ENCODE measurements at regions not wholly inside any gene's neighbourhood (a gene's known extent, or its start where the extent isn't known, plus 50 kb on each side); places are given as distances from the start of the nearest gene placed in this dataset.

- Mint-ChIP-seq H3K27me3 (peaks cover 23% of the 10 kb centered on the region), H3K9me3 (ENCODE audit: insufficient read depth) (peaks cover 5% of the 10 kb centered on the region), H3K4me3 (no peak overlapping the region), H3K27ac (no peak overlapping the region), H3K4me1 (no peaks in the 10 kb centered on the region)
- ChIA-PET CTCF (interaction anchor here (1.8 kb wide), 1 partner anchor 273 kb away, joined by 6 read pairs; no protein-coding TSS in a partner anchor), POLR2A (no interaction called here)
- Histone ChIP-seq H4K20me1 (ENCODE audit: control insufficient read depth, insufficient read depth, low read length, poor library complexity, severe bottlenecking) (no peaks in the 10 kb centered on the region), H3K9ac (ENCODE audit: low read length) (no peak overlapping the region), H3K27me3 (replicated peaks in 1 of 4; ENCODE audit: control extremely low read depth in 1 of 4, control insufficient read depth in 3 of 4, insufficient read depth in 4 of 4, low read length in 3 of 4) (peaks cover 0 to 3% (median 0%) of the 10 kb centered on the region in 4 experiments), H3K27ac (ENCODE audit: low read length in 2 of 2) (no peak overlapping the region), H3K79me2 (ENCODE audit: control insufficient read depth, insufficient read depth, low read length) (no peaks in the 10 kb centered on the region), H3K4me2 (replicated peaks; ENCODE audit: low read depth, low read length, poor library complexity, severe bottlenecking) (no peak overlapping the region), H3K9me3 (ENCODE audit: control extremely low read depth in 1 of 3, control insufficient read depth in 2 of 3, insufficient read depth in 1 of 3, low read length in 2 of 3) (peaks cover 0 to 4% (median 0%) of the 10 kb centered on the region in 3 donors), H3K4me3 (ENCODE audit: control extremely low read depth in 1 of 5, extremely low read depth in 1 of 5, insufficient read depth in 1 of 5, low read depth in 2 of 5, low read length in 4 of 5) (no peak overlapping the region), H3K4me1 (ENCODE audit: control insufficient read depth in 2 of 2, insufficient read depth in 2 of 2, low read length in 2 of 2) (no peaks in the 10 kb centered on the region), H3K36me3 (replicated peaks in 1 of 2; ENCODE audit: control extremely low read depth in 1 of 2, control insufficient read depth in 1 of 2, extremely low read depth in 1 of 2, insufficient read depth in 2 of 2, low read length in 1 of 2) (no peaks in the 10 kb centered on the region), H2AFZ (ENCODE audit: insufficient read depth, low read depth, low read length, poor library complexity, severe bottlenecking) (no peak overlapping the region)
- no peak for DNase-seq
- TF ChIP-seq CTCF (IDR thresholded peaks at IDR 0.05), result no peak
- no peak for TF ChIP-seq EZH2 (IDR thresholded peaks at IDR 0.05; ENCODE audit: borderline replicate concordance, insufficient read depth, low read depth, low read length, poor library complexity, severe bottlenecking)
- 83% methylated on average over 5 of the region's 5 CpGs for WGBS (ENCODE audit: insufficient coverage)
- ATAC-seq (ENCODE audit: low read depth), result no peak
- intact Hi-C loops (cut with micrococcal nuclease), result no loop called here
Observed at GRCh38 chr17:73703192-73703591, 58.9 kb upstream of the SDK2 start.

GRCh38 chr17:73703917-73704316 is 59.7 kb upstream of the SDK2 start:
- TF ChIP-seq CTCF (IDR thresholded peaks at IDR 0.05), result no peak
- ATAC-seq (ENCODE audit: low read depth) (no peak), DNase-seq (no peak)
- peaks cover 0 to 4% (median 0%) of the 10 kb centered on the region in 3 donors for H3K9me3 ChIP-seq (ENCODE audit: control extremely low read depth in 1 of 3, control insufficient read depth in 2 of 3, insufficient read depth in 1 of 3, low read length in 2 of 3)
- POLR2A ChIA-PET, result no interaction called here
- H3K27ac ChIP-seq (ENCODE audit: low read length in 2 of 2), result no peak overlapping the region
- Mint-ChIP-seq H3K4me1 (no peaks in the 10 kb centered on the region), H3K4me3 (no peak overlapping the region), H3K9me3 (ENCODE audit: insufficient read depth) (peaks cover 5% of the 10 kb centered on the region), H3K27me3 (peaks cover 23% of the 10 kb centered on the region), H3K27ac (no peak overlapping the region)
- H4K20me1 ChIP-seq (ENCODE audit: control insufficient read depth, insufficient read depth, low read length, poor library complexity, severe bottlenecking), result no peaks in the 10 kb centered on the region
- intact Hi-C loops (cut with micrococcal nuclease), result no loop called here
- no peaks in the 10 kb centered on the region for H3K4me1 ChIP-seq (ENCODE audit: control insufficient read depth in 2 of 2, insufficient read depth in 2 of 2, low read length in 2 of 2)
- no peak overlapping the region for H3K9ac ChIP-seq (ENCODE audit: low read length)
- H3K79me2 ChIP-seq (ENCODE audit: control insufficient read depth, insufficient read depth, low read length), result no peaks in the 10 kb centered on the region
- CTCF ChIA-PET, result no interaction called here
- no peak overlapping the region for H3K4me2 ChIP-seq (replicated peaks; ENCODE audit: low read depth, low read length, poor library complexity, severe bottlenecking)
- H3K36me3 ChIP-seq (replicated peaks in 1 of 2; ENCODE audit: control extremely low read depth in 1 of 2, control insufficient read depth in 1 of 2, extremely low read depth in 1 of 2, insufficient read depth in 2 of 2, low read length in 1 of 2), result no peaks in the 10 kb centered on the region
- WGBS (ENCODE audit: insufficient coverage), result no CpG with 5 or more reads among the region's 2 CpGs
- peaks cover 0 to 3% (median 0%) of the 10 kb centered on the region in 4 experiments for H3K27me3 ChIP-seq (replicated peaks in 1 of 4; ENCODE audit: control extremely low read depth in 1 of 4, control insufficient read depth in 3 of 4, insufficient read depth in 4 of 4, low read length in 3 of 4)
- H2AFZ ChIP-seq (ENCODE audit: insufficient read depth, low read depth, low read length, poor library complexity, severe bottlenecking), result no peak overlapping the region
- no peak overlapping the region for H3K4me3 ChIP-seq (ENCODE audit: control extremely low read depth in 1 of 5, extremely low read depth in 1 of 5, insufficient read depth in 1 of 5, low read depth in 2 of 5, low read length in 4 of 5)

All from B cell (primary cell).